GM21515 (cell line): ENCODE measurements at regions not wholly inside any gene's neighbourhood (a gene's known extent, or its start where the extent isn't known, plus 50 kb on each side); places are given as distances from the start of the nearest gene placed in this dataset.

Source experiments
- ATAC-seq: cut with Tn5 transposase; IDR thresholded peaks from one replicate; pipeline ENCODE4 v1.9.1; 2021; ENCODE audit not compliant: unreplicated experiment

DNA sequence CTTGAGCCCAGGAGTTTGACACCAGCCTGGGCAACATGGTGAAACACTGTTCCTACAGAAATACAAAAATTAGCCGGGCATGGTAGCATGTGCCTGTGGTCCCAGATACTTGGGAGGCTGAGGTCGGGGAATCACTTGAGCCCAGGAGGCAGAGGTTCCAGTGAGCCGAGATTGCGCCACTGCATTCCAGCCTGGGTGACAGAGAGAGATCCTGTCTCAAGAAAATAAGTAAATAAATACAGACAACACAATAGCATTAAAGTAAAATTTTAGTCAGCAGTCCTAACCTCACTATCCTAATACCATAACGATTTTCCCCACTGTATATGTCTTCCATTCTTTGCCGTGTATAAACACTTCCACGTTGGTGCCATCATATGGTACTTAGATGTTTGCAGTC is 83.0 kb upstream of the MBOAT2 start:
- ATAC-seq = no peak

DNA sequence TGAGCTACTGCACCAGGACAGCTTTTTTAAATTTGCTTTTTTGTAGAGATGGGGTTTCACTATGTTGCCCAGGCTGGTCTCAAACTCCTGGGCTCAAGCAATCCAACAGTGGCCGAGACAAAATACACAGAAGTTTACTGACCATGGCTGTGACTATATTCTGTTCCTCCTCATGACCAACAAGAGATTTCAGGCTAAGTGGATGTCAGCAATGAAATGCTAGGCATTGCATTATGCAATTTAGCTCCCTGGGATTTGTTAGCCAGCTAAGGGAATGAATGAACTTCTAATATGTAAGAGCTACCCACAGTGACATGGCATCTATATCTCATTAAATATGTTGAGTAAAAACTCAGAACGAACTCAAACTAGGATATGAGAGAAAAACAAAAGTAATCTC is 81.9 kb upstream of the MBOAT2 start:
- no peak for ATAC-seq

DNA sequence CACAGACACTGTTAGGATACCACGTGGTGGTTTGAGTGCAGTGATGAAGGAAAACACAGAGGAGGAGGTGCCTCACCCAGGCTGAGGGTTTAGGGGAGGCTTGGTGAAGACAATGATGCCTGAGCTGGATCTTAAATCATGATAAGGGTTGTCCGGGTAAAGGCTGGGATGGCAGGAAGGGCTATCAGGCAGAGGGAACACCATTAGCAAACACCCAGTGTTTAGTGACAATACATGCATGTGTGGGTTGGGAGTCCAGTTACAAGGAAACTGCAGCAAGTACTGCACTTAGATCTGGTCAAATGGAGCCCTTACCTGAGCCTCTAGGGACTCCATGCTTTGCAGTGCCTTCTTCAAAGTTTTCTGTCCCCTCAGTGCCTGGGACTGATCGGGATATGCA is 79.8 kb upstream of the MBOAT2 start:
- no peak for ATAC-seq

DNA sequence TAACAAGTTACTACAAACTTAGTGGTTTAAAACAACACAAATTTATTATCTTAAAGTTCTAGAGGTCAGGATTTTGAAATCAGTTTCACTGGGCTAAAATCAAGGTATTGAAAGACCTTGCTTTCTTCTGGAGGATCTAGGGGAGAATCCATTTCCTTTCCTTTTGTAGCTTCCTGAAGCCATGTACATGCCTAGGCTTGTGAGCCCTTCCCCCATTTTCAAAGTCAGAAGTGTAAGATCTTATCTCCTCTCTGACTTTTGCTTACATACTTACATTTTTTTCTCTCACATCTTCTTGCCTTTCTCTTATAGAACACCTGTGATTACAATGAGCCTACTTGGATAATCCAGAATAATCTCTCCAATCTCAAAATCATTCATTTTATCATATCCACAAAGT is 78.7 kb upstream of the MBOAT2 start:
- ATAC-seq = no peak

DNA sequence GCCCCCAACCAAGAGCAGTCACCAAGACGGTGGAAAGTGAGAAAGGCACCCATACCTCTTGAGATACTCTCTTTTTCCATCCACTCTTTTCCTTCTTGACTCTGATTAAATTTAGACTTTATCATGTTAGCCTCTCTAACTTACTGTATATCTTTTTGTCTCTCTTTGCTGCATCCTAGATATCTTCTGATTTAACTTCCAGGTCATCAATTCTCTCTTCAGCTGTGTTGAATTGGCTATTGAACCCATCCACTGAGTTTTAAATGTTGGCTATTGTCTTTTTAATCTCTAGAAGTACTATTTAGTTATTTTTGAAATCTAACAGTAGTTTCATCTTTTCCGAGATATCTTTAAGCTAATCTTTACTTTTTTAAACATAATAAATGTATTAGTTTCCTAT is 78.3 kb upstream of the MBOAT2 start:
- ATAC-seq = no peak

DNA sequence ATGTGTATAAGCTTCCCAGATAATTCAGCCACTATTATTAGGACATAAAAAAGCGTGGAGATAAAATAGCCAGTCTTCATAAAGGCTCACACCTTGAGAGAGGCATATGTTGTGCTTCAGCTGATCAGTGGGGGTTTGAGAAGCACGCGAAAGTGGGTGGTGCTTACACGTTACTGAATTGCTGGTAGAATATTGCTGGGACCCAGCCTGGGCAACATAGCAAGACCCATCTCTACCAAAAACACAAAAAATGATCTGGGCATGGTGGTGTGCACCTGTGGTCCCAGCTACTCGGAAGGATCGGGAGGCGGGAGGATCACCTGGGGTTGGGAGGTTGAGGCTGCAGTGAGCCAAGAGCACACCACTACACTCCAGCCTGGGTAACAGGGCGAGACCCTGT is 74.9 kb upstream of the MBOAT2 start:
- no peak for ATAC-seq

DNA sequence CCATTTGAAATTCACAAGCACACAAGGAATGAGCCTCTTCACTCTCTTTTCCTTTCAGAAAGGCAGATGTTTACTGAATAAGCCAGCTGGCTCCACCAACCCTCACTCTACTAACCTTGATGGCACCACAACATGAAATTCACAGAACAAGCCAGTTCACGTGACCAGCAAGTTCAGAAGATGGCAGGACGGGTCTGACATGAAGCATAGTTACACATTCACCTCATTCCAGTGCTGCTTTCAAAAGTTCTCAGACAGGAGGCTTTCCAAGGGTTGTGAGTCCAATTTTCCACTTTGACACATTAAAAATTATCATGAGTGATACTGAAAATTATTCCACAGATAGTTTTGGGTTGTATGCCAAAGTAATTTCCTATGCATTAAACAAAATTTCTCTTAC is 74.2 kb upstream of the MBOAT2 start:
- ATAC-seq = no peak

DNA sequence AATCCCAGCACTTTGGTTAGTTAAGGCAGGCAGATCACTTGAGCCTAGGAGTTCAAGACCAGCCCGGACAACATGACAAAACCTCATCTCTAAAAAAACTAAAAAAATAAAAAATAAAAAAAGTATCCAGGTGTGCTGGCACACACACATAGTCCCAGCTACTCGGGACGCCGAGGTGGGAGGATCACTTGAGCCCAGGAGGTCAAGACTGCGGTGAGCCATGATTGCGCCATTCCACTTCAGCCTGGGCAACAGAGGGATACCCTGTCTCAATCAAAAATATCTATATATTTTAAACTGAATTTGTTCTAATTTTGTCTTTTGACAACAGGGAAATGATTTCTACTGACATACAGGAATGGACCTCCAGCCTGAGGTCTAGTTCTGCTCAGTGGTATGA is 73.3 kb upstream of the MBOAT2 start:
- no peak for ATAC-seq

DNA sequence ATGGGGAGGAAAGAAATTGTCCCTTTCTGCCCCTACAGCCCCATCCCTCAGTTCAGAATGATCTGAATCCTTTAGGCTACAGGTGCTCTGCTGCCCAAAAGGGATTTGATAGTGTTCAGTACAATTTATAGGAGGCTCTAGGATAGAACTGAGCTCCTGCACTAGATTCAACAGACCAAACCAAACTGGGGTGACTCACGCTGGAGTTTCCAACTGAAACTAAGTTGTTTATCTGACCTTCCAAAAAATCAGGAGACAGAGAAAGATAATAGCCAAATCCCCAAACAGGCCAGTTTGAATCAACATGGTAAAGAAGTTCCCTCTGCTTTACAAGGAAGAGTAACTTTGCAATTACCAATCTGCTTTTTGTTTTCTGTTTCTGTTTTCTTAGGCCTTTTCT is 72.7 kb upstream of the MBOAT2 start:
- ATAC-seq = no peak

DNA sequence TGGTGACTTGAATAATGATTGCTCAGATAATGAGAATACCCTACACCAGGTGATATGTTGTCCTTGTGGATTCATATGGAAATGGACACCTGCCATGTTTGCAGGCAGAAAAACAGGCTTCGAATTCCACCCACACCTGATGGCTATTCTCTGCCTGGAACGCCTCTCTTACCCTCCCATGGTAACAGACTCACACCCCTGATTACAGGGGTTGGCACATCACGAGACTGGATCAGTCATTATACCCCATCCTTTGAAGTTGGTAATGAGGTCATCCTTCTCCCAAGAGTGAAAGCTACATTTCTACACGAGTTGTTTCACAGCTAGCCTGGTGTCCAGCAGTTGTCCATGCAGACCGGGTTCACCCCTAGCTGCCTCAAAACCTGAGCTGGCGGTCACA is 71.4 kb upstream of the MBOAT2 start:
- no peak for ATAC-seq

DNA sequence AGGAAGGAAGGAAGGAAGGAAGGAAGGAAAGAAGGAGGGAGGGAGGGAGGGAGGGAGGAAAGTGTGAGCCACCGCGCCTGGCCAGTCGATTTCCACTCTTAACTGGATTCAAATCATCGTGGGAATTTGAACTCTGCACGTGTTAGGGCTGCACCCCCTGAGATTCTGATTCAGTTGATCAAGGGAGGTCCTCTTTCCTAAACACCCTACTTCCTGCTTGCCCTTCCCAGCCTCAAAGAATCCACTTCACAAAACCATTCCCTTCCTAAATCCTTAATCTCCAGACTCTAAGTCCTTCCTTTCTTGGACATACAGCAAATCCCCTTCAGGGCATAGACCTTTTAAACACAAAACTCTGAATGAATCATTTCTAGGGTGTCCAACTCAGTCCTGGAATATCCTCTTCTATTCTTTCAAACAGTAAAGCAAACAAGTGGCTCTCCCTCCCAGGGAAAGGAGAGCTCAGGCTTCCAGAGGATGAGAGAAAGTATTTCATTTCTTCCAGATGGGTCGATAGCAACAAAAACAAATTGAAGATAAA is 68.2 kb upstream of the MBOAT2 start:
- ATAC-seq = no peak

DNA sequence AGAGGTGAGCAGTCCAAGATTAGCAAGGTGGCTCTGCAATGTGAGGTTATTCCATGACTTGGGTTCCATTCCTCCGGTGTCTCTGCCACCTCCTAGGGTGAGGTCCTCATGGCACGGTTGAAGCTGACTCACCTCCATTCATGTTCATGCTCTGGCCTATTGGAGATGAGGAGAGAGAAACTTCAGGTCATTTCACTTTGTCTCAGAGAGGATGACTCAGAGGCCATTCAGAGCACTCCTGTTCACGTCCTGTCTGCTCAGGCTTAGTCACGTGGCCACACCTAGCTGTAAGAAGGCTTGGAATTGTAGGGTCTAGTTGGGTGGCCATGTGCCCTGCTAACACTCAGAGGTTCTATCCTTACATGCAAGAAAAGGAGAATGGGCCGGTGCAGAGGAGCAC is 67.5 kb upstream of the MBOAT2 start:
- no peak for ATAC-seq

DNA sequence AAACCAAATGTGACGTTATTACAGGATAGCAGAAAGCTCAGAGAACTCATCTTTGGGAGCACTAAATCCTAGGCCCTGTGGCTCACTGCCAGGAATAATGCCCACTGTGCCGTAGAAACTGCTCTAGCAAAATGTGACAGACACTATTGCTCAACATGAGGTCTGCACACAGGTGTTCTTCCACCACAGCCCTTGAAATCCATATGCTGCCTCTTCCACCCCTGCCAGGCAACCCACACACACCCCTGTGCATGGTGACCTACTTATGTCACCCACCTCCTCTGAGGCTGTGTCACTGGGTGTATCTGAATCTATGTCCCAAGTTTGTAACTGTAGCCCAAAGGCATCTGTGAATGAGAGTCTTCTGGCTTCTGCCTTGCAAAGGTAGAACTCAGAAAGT is 66.1 kb upstream of the MBOAT2 start:
- ATAC-seq = no peak

DNA sequence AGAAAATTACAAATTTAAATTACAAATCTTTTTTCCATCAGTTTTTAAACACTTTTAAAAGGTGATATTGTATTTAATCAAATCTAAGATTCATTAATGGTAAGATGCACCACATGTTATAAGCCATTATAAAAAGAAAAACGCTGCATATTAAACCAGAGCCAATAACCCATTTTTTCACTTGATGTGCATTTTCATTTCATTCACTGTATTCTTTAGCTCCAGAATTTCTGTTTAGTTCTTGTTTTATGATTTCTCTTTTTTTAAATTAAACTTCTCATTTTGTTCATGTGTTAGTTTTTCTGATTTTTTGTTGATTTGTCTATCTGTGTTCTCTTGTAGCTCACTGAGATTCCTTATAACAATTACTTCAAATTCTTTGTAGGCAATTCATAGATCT is 62.4 kb upstream of the MBOAT2 start:
- no peak for ATAC-seq

DNA sequence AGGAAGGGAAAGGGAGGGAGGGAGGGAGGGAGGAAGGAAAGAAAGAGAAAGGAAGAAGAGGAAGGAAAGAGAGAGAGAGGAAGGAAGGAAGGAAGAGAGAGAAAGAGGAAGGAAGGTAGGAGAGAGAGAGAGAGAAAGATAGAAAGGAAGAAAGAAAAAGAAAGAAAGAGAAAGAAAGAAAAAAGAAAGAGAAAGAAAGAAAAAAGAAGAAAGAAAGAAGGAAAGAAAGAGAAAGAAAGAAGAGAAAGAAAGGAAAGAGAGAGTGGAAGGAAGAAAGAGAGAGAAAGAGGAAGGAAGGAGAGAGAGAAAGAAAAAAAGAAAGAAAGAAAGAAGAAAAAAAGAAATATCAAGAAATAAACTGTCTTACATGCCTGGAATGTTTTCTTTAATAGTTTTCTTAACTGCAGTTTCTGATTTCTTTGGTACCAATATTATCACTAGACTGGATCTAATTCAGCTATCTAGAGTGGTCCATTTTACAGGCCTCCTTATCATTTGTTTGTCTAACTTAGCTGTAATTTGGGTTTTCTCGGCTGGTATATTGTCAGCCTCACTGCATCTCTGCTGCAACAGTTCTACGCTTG is 59.6 kb upstream of the MBOAT2 start:
- ATAC-seq = no peak

DNA sequence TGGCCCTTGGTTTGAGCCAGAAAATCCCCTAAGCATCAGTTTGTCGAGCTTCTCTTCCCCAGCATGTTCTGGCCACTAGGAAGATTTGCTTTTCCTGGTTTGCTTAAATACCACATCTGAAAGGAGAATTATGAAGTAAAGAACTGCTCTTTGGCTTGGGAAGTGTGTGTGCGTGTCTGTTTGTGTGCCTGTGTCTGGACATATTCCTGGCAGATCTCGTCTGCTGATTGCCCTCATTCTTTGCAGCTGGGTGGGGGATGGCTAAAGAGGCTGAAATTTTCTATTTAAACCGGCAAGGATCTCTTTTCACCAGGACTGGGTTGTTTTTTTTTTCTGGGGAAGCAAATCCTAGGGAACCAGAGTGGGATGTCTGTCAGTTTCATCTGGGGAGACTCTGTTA is 57.3 kb upstream of the MBOAT2 start:
- ATAC-seq = no peak

DNA sequence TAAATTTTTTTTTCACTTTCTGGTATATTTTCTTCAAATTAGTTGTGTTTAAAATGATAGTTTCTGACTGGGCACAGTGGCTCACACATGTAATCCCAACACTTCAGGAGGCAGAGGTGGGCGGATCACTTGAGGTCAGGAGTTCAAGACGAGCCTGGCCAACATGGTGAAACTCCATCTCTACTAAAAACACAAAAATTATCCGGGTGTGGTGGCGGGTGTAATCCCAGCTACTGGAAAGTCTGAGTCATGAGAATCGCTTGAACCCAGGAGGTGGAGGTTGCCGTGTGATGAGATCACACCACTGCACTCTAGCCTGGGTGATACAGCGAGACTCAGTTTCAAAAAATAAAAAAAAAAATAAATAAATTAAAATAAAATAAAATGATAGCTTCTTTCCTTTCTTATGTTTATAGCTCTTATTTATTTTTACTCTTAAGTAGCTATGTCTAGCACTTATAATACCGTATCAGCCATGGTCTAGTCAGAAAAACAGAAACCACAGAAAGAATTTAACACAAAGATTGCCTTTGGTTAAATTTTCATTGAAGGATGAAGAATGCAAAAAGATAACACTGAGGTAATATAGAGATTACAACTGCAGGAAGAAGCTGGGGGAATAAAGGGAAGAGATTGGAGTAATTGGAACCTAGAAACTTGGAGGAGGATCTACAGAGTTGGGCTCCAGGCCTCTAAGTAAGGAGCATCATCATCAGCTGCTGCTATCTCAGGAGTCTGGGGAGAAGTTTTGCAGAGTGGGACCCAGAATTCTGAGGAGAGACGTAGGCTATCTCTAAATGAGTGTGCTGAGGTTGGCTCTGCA is 54.7 kb upstream of the MBOAT2 start:
- ATAC-seq = no peak

DNA sequence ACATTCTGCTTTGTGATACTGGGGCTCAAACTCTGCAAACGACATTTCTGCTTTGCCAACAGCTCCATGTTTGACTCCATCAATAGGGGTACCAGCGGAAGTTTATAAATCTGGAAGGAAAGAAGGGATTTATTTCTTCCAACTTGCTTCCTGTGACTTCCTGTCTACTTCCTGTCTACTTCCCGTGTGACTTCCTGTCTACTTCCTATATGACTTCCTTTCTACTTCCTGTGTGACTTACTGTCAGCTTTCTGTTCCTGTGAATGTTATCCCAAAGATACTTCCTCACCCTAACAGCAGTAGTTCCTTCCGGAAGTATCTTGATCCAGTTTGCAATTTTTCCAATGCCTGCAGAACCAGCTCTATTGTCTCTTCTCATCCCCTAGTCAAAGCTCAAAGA is 52.0 kb upstream of the MBOAT2 start:
- no peak for ATAC-seq

DNA sequence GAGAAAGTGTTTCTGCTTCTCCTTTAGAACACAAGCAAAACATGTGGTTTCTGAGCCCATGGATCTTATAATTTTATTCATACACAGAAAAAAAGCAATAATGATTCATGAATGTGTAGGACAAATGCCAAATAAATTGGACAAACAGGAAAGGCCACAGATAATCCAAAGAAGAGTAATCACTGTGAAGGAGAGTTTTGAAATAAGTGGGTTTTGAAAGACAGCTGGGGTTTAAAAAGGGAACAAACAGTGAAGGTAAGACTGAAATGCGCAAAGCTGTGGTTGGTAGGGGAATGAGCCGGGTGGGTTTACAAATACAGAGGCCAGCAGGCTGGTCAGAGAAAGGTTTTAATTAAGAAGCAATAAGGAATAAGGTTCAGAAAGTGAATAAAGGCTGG is 50.0 kb upstream of the MBOAT2 start:
- ATAC-seq = no peak
